ENCODE measurements at regions not wholly inside any gene's neighbourhood (a gene's known extent, or its start where the extent isn't known, plus 50 kb on each side); places are given as distances from the start of the nearest gene placed in this dataset.

GRCh38 chr17:12296209-12296625, 275.5 kb downstream of the MAP2K4 start:
- no peak for DNase-seq

GRCh38 chr17:12301551-12301950, 280.9 kb downstream of the MAP2K4 start:
- no peak for DNase-seq

DNA sequence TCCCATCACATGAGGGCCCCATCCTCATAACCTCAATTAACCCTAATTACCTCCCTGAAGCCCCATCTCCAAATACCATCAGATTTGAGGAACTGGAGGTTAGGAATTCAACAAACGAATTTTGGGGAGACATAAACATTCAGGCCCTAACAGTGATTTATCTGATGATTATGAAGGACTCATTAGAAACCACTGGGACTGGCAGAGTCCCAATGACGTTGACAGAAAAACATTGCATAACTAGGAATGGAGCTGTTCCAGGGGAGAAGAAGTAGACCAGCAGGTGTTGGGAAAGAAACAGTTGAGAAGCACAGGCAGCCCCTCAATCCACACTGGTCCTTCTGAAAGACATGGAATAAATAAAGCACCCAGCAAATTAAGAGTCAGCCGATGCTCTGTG, 282.0 kb downstream of the MAP2K4 start:
- no peak for DNase-seq

- no peak for DNase-seq
Observed at GRCh38 chr17:12310811-12311210, 290.1 kb downstream of the MAP2K4 start.

GRCh38 chr17:12312692-12313091, 292.0 kb downstream of the MAP2K4 start:
- no peak for DNase-seq

- no peak for DNase-seq
Observed at GRCh38 chr17:12313786-12314185, 293.1 kb downstream of the MAP2K4 start.

- no peak for DNase-seq
Observed at GRCh38 chr17:12316021-12316420, 295.3 kb downstream of the MAP2K4 start.

GRCh38 chr17:12318571-12319266, 298.0 kb downstream of the MAP2K4 start:
- no peak for DNase-seq

DNA sequence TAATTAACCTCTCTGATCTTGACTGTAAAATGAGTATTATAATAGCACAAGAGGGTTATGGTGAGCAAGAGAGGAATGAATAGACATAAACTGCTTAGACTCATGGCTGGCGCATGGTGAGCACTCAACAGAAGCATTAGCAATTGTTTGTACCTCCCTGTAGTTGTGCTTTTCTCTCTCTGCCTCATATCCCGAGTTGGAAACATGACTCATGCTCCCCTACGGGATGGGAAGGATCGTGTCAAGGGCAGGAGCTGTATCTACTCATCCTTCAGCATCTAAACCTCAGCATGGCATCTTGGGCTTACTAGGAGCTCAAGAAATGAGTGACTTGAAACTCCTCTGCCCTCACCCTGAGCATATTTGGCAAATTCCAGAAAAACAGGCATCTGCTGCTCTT, 299.6 kb downstream of the MAP2K4 start:
- DNase-seq = no peak

DNA sequence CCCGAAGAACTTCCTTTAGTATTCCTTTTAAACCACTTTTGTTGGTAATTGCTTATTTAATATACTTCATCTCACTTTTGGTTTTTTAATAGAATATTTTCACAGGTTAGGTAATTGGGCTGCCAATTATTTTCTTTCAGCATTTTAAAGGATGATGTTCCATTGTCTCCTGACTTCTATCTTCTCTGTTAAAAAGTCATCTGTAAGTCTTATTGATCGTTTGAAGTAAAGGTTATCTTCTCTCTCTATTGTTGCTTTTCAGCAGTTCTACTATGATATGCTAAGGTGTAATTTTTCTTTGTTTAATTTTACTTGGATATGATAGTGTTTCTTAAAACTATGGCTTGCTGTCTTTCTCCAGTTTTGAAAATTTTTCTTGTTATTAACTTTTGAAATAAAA, 307.5 kb downstream of the MAP2K4 start:
- DNase-seq = no peak

DNA sequence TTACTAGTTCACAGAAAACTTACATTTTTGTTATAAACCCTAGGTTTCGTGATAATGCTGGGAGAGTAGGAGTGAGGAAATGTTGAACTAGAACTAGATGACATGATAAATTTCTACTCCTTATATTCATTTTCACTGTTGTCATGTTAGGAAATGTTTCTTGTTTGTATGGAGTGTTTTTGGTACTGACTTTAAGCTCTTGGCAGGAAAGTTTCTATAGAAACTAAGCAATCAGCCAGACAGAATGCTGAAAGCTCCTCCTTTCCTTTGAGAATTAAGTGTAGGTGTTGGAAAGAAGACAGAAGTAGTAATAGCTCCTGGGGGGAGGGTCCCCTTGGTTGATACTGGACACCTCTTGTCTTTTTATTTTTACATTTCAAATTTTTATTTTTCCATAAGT, 309.8 kb downstream of the MAP2K4 start:
- DNase-seq = no peak

- DNase-seq = no peak
Observed at GRCh38 chr17:12341328-12341727, 320.7 kb downstream of the MAP2K4 start.

- DNase-seq = no peak
Observed at GRCh38 chr17:12342161-12342560, 321.5 kb downstream of the MAP2K4 start.

DNA sequence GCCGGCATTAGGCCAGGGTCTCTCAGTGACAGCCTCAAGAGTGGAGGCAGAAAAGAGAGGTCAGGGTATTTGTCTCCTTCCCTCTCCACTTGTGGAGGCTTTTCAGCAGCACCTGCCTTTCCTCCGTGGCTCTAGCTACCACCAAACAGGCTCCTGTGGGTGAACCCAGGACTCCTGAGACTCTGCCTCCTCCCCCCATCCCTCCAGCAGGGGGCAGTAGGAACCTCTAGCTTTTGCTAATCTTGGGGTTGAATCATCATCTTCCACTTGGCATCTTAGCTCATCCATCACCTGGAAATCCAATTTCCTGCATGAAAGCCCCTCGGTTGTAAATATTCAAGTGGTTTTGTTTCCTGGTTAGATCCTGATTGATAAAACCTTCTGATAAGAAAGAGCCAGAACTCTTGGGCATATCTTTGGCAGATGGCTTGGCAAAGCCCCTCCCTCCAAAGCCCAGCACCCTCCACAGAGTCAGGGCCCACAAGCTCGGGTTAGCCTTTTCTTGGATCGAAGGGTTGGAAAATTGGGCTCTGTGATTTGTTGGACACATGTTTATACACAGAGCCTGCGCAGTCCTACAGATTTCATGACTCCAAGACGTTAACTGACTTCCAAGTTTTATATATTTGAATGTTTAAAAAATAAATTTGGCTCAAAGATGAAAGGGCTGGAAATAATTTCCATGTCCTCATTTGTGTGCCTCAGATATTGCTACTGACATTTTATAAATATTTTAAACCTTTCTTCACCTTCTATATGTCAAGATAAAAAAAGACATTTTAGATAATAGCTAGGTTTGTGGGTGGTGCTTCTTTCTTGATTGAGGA, 322.1 kb downstream of the MAP2K4 start:
- DNase-seq = peak; percentile 24

DNA sequence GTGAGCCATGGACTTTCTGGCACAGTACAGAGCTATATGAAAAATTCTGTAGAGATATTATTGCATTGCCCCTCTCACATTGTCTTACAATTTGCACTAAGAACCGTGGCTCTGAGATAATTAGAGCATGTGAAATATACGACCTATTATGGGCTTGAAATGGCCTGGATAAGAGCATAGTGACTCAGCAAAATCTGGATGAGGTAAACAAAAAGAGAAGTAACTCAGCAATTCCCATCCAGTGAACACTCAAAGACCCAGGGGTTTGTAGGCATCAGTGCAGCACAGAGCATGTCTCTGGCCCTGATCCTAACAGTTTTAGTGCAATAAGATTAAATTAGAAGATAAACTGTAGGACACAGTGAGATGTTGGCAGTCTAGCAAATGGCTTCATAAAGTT, 317.2 kb upstream of the MYOCD start:
- DNase-seq = no peak

- no peak for DNase-seq
Observed at GRCh38 chr17:12349297-12349696, 316.4 kb upstream of the MYOCD start.

DNA sequence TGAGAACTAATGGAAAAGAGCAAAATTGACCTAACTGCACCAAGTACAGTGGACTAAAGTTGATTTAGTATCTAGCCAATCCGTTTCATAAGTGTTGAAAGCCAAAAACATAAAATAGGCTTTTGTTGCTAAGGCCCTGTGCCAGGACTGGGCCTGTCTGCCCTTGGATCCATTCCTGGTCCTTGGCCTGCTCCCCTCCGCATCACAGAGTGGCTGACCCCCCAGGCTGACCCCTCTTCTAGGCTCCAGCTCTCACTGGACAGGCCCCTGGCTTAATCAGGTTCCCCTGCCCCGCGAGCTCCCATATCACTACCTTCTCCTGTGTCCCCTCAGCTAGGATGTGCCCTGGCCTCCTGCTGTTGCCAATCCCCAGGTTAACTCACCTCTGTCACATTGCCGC, 313.6 kb upstream of the MYOCD start:
- no peak for DNase-seq

- DNase-seq = no peak
Observed at GRCh38 chr17:12357600-12357999, 308.1 kb upstream of the MYOCD start.

GRCh38 chr17:12358477-12358876, 307.2 kb upstream of the MYOCD start:
- no peak for DNase-seq

DNA sequence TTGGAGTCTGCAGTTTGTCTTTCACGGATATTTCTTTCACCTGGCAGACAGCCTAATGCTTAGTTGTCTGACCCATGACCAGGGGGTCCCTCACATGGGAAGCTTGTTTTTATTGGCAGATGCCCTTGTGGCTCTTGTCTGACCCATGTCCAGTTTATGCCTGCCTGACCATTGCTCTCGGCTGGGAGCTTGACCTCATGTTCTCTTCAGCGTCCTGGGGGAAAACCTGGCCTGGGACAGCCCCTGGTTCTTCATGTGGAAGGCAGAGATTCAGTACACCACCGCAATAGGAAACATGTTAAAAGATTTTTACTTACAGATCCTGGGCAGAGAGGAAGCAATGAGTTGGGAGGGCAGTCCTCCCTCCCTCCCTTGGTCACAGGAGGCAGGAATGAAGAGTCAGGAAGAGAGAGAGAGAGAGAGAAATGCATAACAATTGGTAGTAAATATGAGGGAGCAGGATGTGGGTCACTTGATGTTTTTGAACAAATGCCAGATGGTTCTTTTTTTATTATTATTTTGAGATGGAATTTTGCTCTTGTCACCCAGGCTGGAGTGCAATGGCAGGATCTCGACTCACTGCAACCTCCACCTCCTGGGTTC, 302.7 kb upstream of the MYOCD start:
- DNase-seq = no peak

DNA sequence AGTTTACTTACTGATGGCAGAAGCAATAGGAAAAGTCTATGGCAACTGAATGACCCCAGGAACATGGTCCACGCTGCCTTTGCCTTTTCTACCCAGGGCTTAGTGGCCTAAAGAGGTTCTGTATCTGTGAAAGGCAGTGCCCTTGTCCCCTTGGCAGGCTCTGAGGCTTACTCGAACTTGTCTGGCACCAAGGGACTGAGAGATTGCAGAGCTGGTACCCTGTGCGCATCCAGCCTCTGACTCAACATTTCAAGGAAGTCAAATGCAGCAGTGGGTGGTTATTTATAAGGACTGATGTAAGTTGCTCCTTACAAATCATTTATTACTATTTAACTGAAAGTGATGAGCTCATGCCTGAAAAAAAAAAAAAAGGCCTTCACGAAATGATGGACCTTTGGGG, 299.9 kb upstream of the MYOCD start:
- DNase-seq = no peak

- no peak for DNase-seq
Observed at GRCh38 chr17:12369065-12369464, 296.6 kb upstream of the MYOCD start.

GRCh38 chr17:12376276-12376675, 289.4 kb upstream of the MYOCD start:
- DNase-seq = no peak

DNA sequence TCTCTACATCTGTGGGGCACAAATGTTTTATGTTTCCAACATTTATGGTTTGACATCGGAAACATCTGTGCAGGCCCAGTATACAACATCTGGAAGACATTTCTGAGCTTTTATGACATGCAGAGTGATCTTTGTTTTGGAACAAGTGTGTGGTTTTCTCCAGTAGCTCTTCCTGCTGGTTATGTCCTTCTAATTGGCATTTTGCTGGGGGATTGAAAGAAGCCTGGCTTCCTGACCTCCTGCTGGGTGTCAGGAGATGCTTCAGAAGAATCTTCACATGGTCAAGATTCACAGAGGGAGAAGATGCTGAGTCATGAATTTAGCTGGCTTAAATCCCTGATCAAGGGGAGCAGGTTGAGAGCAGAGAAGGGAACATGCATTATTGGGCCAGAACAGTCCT, 279.5 kb upstream of the MYOCD start:
- no peak for DNase-seq

All from activated CD4-positive, alpha-beta T cell treated with anti-CD3 and anti-CD28 coated beads, Interleukin-2, Interleukin-6, amounts not matched to agents 100 ng/mL and 50 ng/mL, durations not matched to agents 16 hours and 8 hours (primary cell).